ENCODE measurements at regions not wholly inside any gene's neighbourhood (a gene's known extent, or its start where the extent isn't known, plus 50 kb on each side); places are given as distances from the start of the nearest gene placed in this dataset.

GRCh38 chr5:96050273-96050880, 88.7 kb upstream of the ELL2 start:
- no peaks in the 10 kb centered on the region for H3K36me3 ChIP-seq (ENCODE audit: control insufficient read depth in 2 of 3, insufficient read depth in 3 of 3, low read length in 3 of 3)
- H3K27ac ChIP-seq (ENCODE audit: low read depth in 2 of 2, low read length in 2 of 2), result no peak overlapping the region
- no peak for DNase-seq
- H3K27me3 ChIP-seq (ENCODE audit: control insufficient read depth, insufficient read depth, low read length), result no peaks in the 10 kb centered on the region
- no peak for FAIRE-seq
- no peaks in the 10 kb centered on the region for H3K4me1 ChIP-seq (ENCODE audit: control insufficient read depth in 2 of 3, insufficient read depth in 2 of 3, low read depth in 1 of 3, low read length in 3 of 3)
- no peak for TF ChIP-seq CTCF (IDR thresholded peaks at IDR 0.05; ENCODE audit: borderline replicate concordance, extremely low read depth, insufficient read depth)
- intact Hi-C loops (cut with DNase I), result no loop called here
- H3K4me3 ChIP-seq (ENCODE audit: low read length in 3 of 3), result no peak overlapping the region
- peaks cover 0 to 4% (median 0%) of the 10 kb centered on the region in 3 donors for H3K9me3 ChIP-seq (ENCODE audit: control insufficient read depth in 2 of 3, insufficient read depth in 1 of 3, low read length in 3 of 3)
- no peak overlapping the region for H3K9ac ChIP-seq (ENCODE audit: low read length in 3 of 3)

GRCh38 chr5:96049398-96050272, 88.0 kb upstream of the ELL2 start:
- Histone ChIP-seq H3K36me3 (ENCODE audit: control insufficient read depth in 2 of 3, insufficient read depth in 3 of 3, low read length in 3 of 3) (no peaks in the 10 kb centered on the region), H3K27me3 (ENCODE audit: control insufficient read depth, insufficient read depth, low read length) (no peaks in the 10 kb centered on the region), H3K9me3 (ENCODE audit: control insufficient read depth in 2 of 3, insufficient read depth in 1 of 3, low read length in 3 of 3) (peaks cover 0 to 4% (median 0%) of the 10 kb centered on the region in 3 donors), H3K4me1 (ENCODE audit: control insufficient read depth in 2 of 3, insufficient read depth in 2 of 3, low read depth in 1 of 3, low read length in 3 of 3) (no peaks in the 10 kb centered on the region), H3K4me3 (ENCODE audit: low read length in 3 of 3) (no peak overlapping the region), H3K9ac (ENCODE audit: low read length in 3 of 3) (no peak overlapping the region), H3K27ac (ENCODE audit: low read depth in 2 of 2, low read length in 2 of 2) (no peak overlapping the region)
- no peak for FAIRE-seq
- no peak for TF ChIP-seq CTCF (IDR thresholded peaks at IDR 0.05; ENCODE audit: borderline replicate concordance, extremely low read depth, insufficient read depth)
- intact Hi-C loops (cut with DNase I), result no loop called here
- DNase-seq, result no peak

GRCh38 chr5:96048763-96049162, 87.1 kb upstream of the ELL2 start:
- FAIRE-seq (no peak), DNase-seq (peak in 2 of 5 donors; percentile 11 to 23)
- Histone ChIP-seq H3K27me3 (ENCODE audit: control insufficient read depth, insufficient read depth, low read length) (no peaks in the 10 kb centered on the region), H3K9me3 (ENCODE audit: control insufficient read depth in 2 of 3, insufficient read depth in 1 of 3, low read length in 3 of 3) (peaks cover 0 to 4% (median 0%) of the 10 kb centered on the region in 3 donors), H3K27ac (ENCODE audit: low read depth in 2 of 2, low read length in 2 of 2) (no peak overlapping the region), H3K4me3 (ENCODE audit: low read length in 3 of 3) (no peak overlapping the region), H3K36me3 (ENCODE audit: control insufficient read depth in 2 of 3, insufficient read depth in 3 of 3, low read length in 3 of 3) (no peaks in the 10 kb centered on the region), H3K4me1 (ENCODE audit: control insufficient read depth in 2 of 3, insufficient read depth in 2 of 3, low read depth in 1 of 3, low read length in 3 of 3) (no peaks in the 10 kb centered on the region), H3K9ac (ENCODE audit: low read length in 3 of 3) (no peak overlapping the region)
- TF ChIP-seq CTCF (IDR thresholded peaks at IDR 0.05; ENCODE audit: borderline replicate concordance, extremely low read depth, insufficient read depth), result no peak
- intact Hi-C loops (cut with DNase I), result no loop called here
